HCT116 (cell line): ENCODE measurements at regions not wholly inside any gene's neighbourhood (a gene's known extent, or its start where the extent isn't known, plus 50 kb on each side); places are given as distances from the start of the nearest gene placed in this dataset.

ENCODE experiments used
- ATAC-seq: fragments of 200-7000 bp; cut with Tn5 transposase; 2 replicates; pipeline ENCODE4 v1.9.1; 2020; ENCODE audit warnings: mild to moderate bottlenecking, moderate library complexity
- BruUV-seq: library from RNA; stranded (reverse); fragments of 400-500 nt; replicated peaks from 2 replicates; lab custom pipeline; 2021; lab: Mats Ljungman, UMichigan
- CTCF ChIA-PET: fragments of 300-600 bp; sonication (Branson Sonifier 250); formaldehyde crosslinking; loops from one replicate; lab custom pipeline; 2021; ENCODE audit warnings: antibody characterized with exemption; lab: Charles Lee
- POLR2A ChIA-PET: fragments of 300-600, 350-600 bp; sonication (Branson Sonifier 250); formaldehyde crosslinking; loops from one replicate; lab custom pipeline; 2021; ENCODE audit warnings: antibody characterized with exemption; lab: Charles Lee
- RAD21 ChIA-PET, 2 experiments: fragments of 300-600 bp; sonication (Branson Sonifier 250); formaldehyde crosslinking; loops; one replicate each; lab custom pipeline; 2023; ENCODE audit warnings: low total read pairs in 2 of 2; ENCODE audit not compliant: uncharacterized antibody in 2 of 2, unreplicated experiment in 2 of 2, low non-redundant PET in 1 of 2; lab: Charles Lee
- DNase-seq: peaks from one replicate; pipeline ENCODE4 v3.0.0-alpha.2; 2010; ENCODE audit warnings: low read depth, low spot score
- H2AFZ ChIP-seq: fragments of 200-600 bp; shearing (Covaris generic), sonication (generic); 2 replicates; pipeline ENCODE4 v1.6.1; 2017; ENCODE audit warnings: low read depth, mixed run types, mixed read lengths, antibody characterized with exemption, low read length; ENCODE audit not compliant: poor library complexity, severe bottlenecking
- H3K27ac ChIP-seq: 2 replicates; pipeline ENCODE4 v1.5.1; 2012; ENCODE audit warnings: low read depth, low read length
- H3K27me3 ChIP-seq: fragments of 200-600 bp; sonication (generic); 2 replicates; pipeline ENCODE4 v1.6.1; 2016; ENCODE audit warnings: mixed run types, low read length, mixed read lengths; ENCODE audit not compliant: insufficient read depth
- H3K36me3 ChIP-seq, 2 experiments: fragments of 200-500 bp in 1 of 2; fragments of 200-600 bp in 1 of 2; sonication (Bioruptor generic) in 1 of 2; sonication (generic) in 1 of 2; 2 replicates each; pipeline versions ENCODE4 v1.5.1 to v1.6.1; 2014 to 2016; ENCODE audit warnings: low read length in 2 of 2, inconsistent platforms in 1 of 2, mixed read lengths in 1 of 2, mixed run types in 1 of 2; ENCODE audit not compliant: insufficient read depth in 2 of 2, control insufficient read depth in 1 of 2
- H3K4me1 ChIP-seq, 2 experiments: fragments of 200-600 bp in 1 of 2; sonication (generic) in 1 of 2; 2 replicates each; pipeline versions ENCODE4 v1.5.1 to v1.6.1; 2012 to 2017; ENCODE audit warnings: low read length in 2 of 2, inconsistent platforms in 1 of 2, mild to moderate bottlenecking in 1 of 2, mixed read lengths in 1 of 2, mixed run types in 1 of 2, moderate library complexity in 1 of 2; ENCODE audit not compliant: insufficient read depth in 2 of 2, control insufficient read depth in 1 of 2
- H3K4me2 ChIP-seq: fragments of 200-600 bp; sonication (generic); 2 replicates; pipeline ENCODE4 v1.6.1; 2017; ENCODE audit warnings: mixed run types, low read length, mixed read lengths
- H3K4me3 ChIP-seq, 2 experiments: fragments of 200-600 bp in 1 of 2; sonication (generic) in 1 of 2; replicated peaks in 1 of 2; 2 replicates each; pipeline ENCODE4 v1.5.1; 2011 to 2016; ENCODE audit warnings: low read length in 2 of 2, control low read depth in 1 of 2, low read depth in 1 of 2, mild to moderate bottlenecking in 1 of 2, mixed read lengths in 1 of 2, mixed run types in 1 of 2
- H3K79me2 ChIP-seq: fragments of 200-600 bp; sonication (generic); 2 replicates; pipeline ENCODE4 v1.6.1; 2017; ENCODE audit warnings: mild to moderate bottlenecking, mixed run types, low read length, moderate library complexity, mixed read lengths; ENCODE audit not compliant: insufficient read depth
- H3K9ac ChIP-seq: fragments of 200-600 bp; sonication (generic); 2 replicates; pipeline ENCODE4 v1.6.1; 2016; ENCODE audit warnings: low read length, mixed read lengths
- H3K9me2 ChIP-seq: fragments of 200-600 bp; sonication (generic), shearing (Covaris generic); 2 replicates; pipeline ENCODE4 v1.6.1; 2017; ENCODE audit warnings: mixed run types, mild to moderate bottlenecking, moderate library complexity; ENCODE audit not compliant: insufficient read depth
- H3K9me3 ChIP-seq, 2 experiments: fragments of 200-500 bp in 1 of 2; fragments of 200-600 bp in 1 of 2; sonication (Bioruptor generic) in 1 of 2; sonication (generic) in 1 of 2; 2 replicates each; pipeline ENCODE4 v1.6.1; 2014 to 2017; ENCODE audit warnings: low read length in 2 of 2, mixed read lengths in 2 of 2, inconsistent platforms in 1 of 2, low read depth in 1 of 2, mild to moderate bottlenecking in 1 of 2, mixed run types in 1 of 2, moderate library complexity in 1 of 2; ENCODE audit not compliant: control insufficient read depth in 1 of 2, insufficient read depth in 1 of 2
- H4K20me1 ChIP-seq: fragments of 200-600 bp; sonication (generic), shearing (Covaris generic); 2 replicates; pipeline ENCODE4 v1.6.1; 2017; ENCODE audit warnings: mixed run types, mild to moderate bottlenecking, moderate library complexity; ENCODE audit not compliant: insufficient read depth
- ATF3 ChIP-seq: IDR thresholded peaks from 2 replicates; pipeline ENCODE4 v1.6.1; 2012
- CEBPB ChIP-seq: IDR thresholded peaks from 2 replicates; pipeline ENCODE4 v1.6.1; 2012; ENCODE audit warnings: low read depth
- EGR1 ChIP-seq: IDR thresholded peaks from 2 replicates; pipeline ENCODE4 v1.6.1; 2012; ENCODE audit warnings: low read depth
- EZH2 ChIP-seq: fragments of 200-600 bp; sonication (generic); IDR thresholded peaks from 2 replicates; pipeline ENCODE4 v1.6.1; 2017; ENCODE audit warnings: antibody characterized with exemption, mixed run types
- JUND ChIP-seq: IDR thresholded peaks from 2 replicates; pipeline ENCODE4 v1.6.1; 2012
- MAX ChIP-seq: IDR thresholded peaks from 2 replicates; pipeline ENCODE4 v1.6.1; 2012
- POLR2A ChIP-seq: IDR thresholded peaks from 2 replicates; pipeline ENCODE4 v1.7.0; 2011; ENCODE audit warnings: borderline replicate concordance; ENCODE audit not compliant: insufficient read depth, insufficient read length; ENCODE audit errors: extremely low read depth
- RAD21 ChIP-seq: IDR thresholded peaks from 2 replicates; pipeline ENCODE4 v1.6.1; 2012; ENCODE audit warnings: low read depth, mild to moderate bottlenecking
- TCF7L2 ChIP-seq: IDR thresholded peaks from 2 replicates; pipeline ENCODE4 v1.7.0; 2011; ENCODE audit warnings: borderline replicate concordance, inconsistent platforms; ENCODE audit not compliant: insufficient read depth, insufficient read length; ENCODE audit errors: extremely low read depth
- ZFX ChIP-seq: fragments of 450-650 bp; IDR thresholded peaks from 2 replicates; pipeline ENCODE4 v1.6.1; 2017
- intact Hi-C: fragments of 100-400 bp; cut with micrococcal nuclease; formaldehyde crosslinking; loops from 2 replicates; pipeline ENCODE4 v1.10.0; 2022
- TF ChIP-seq, protein P1 (sequence below): IDR thresholded peaks from 2 replicates; pipeline ENCODE4 v1.6.1; 2011; ENCODE audit warnings: mild to moderate bottlenecking, low read length, moderate library complexity; ENCODE audit not compliant: insufficient replicate concordance; ENCODE audit errors: extremely low read depth

- ATAC-seq (no peak), DNase-seq (no peak)
- Histone ChIP-seq H3K9ac (no peak overlapping the region), H3K4me1 (no peaks in the 10 kb centered on the region), H3K4me2 (no peak overlapping the region), H3K79me2 (no peaks in the 10 kb centered on the region), H3K27ac (no peak overlapping the region), H3K9me2 (no peaks in the 10 kb centered on the region), H3K27me3 (no peaks in the 10 kb centered on the region), H3K4me3 (no peak overlapping the region), H3K9me3 (no peaks in the 10 kb centered on the region), H2AFZ (no peak overlapping the region), H3K36me3 (no peaks in the 10 kb centered on the region; a peak in 1 of 4 replicates), H4K20me1 (no peaks in the 10 kb centered on the region)
- ChIA-PET RAD21 (no interaction called here), POLR2A (no interaction called here), CTCF (no interaction called here)
- no TSS peak for BruUV-seq
- TF ChIP-seq JUND, result no peak
- TF ChIP-seq ATF3, result no peak
- no peak for TF ChIP-seq TCF7L2
- TF ChIP-seq POLR2A, result no peak
- TF ChIP-seq, protein P1, sequence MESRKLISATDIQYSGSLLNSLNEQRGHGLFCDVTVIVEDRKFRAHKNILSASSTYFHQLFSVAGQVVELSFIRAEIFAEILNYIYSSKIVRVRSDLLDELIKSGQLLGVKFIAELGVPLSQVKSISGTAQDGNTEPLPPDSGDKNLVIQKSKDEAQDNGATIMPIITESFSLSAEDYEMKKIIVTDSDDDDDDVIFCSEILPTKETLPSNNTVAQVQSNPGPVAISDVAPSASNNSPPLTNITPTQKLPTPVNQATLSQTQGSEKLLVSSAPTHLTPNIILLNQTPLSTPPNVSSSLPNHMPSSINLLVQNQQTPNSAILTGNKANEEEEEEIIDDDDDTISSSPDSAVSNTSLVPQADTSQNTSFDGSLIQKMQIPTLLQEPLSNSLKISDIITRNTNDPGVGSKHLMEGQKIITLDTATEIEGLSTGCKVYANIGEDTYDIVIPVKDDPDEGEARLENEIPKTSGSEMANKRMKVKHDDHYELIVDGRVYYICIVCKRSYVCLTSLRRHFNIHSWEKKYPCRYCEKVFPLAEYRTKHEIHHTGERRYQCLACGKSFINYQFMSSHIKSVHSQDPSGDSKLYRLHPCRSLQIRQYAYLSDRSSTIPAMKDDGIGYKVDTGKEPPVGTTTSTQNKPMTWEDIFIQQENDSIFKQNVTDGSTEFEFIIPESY, result no peak
- TF ChIP-seq ZFX, result no peak
- TF ChIP-seq EGR1, result no peak
- no peak for TF ChIP-seq EZH2
- TF ChIP-seq MAX, result no peak
- TF ChIP-seq CEBPB, result no peak
- TF ChIP-seq RAD21, result no peak
- intact Hi-C loops, result no loop called here
Measured at GRCh38 chr3:194941956-194942511, 256.4 kb downstream of the FAM43A start.
